Neuronal stem cell (in vitro differentiated cells): ENCODE measurements at regions not wholly inside any gene's neighbourhood (a gene's known extent, or its start where the extent isn't known, plus 50 kb on each side); places are given as distances from the start of the nearest gene placed in this dataset.

ENCODE experiments used
- DNase-seq: peaks from one replicate; pipeline ENCODE4 v3.0.0-alpha.2; 2013; ENCODE audit warnings: low spot score
- H2AFZ ChIP-seq: one replicate; pipeline ENCODE4 v1.6.1; 2013; ENCODE audit warnings: mild to moderate bottlenecking, low read length, inconsistent platforms
- H2AK5ac ChIP-seq: 2 replicates; pipeline ENCODE4 v1.6.1; 2013; ENCODE audit warnings: low read depth, mild to moderate bottlenecking, inconsistent platforms, low read length, moderate library complexity, mixed read lengths
- H2BK120ac ChIP-seq: 2 replicates; pipeline ENCODE4 v1.6.1; 2013; ENCODE audit warnings: low read depth, mild to moderate bottlenecking, inconsistent platforms, low read length, moderate library complexity, mixed read lengths
- H2BK12ac ChIP-seq: one replicate; pipeline ENCODE4 v1.6.1; 2013; ENCODE audit warnings: low read length, inconsistent platforms
- H2BK15ac ChIP-seq: 2 replicates; pipeline ENCODE4 v1.6.1; 2013; ENCODE audit warnings: mild to moderate bottlenecking, low read length, inconsistent platforms, mixed read lengths
- H2BK5ac ChIP-seq: one replicate; pipeline ENCODE4 v1.6.1; 2013; ENCODE audit warnings: inconsistent platforms, mild to moderate bottlenecking, low read length, moderate library complexity
- H3K14ac ChIP-seq: one replicate; pipeline ENCODE4 v1.6.1; 2013; ENCODE audit warnings: low read length, inconsistent platforms
- H3K18ac ChIP-seq: 2 replicates; pipeline ENCODE4 v1.6.1; 2013; ENCODE audit warnings: low read length, inconsistent platforms
- H3K23ac ChIP-seq: 2 replicates; pipeline ENCODE4 v1.6.1; 2013; ENCODE audit warnings: low read depth, mild to moderate bottlenecking, mixed read lengths, low read length, inconsistent platforms; ENCODE audit not compliant: poor library complexity
- H3K27ac ChIP-seq: replicated peaks from 3 replicates; pipeline ENCODE4 v1.5.1; 2013; ENCODE audit warnings: low read length, inconsistent platforms
- H3K27me3 ChIP-seq, 3 experiments: 2 replicates each; pipeline ENCODE4 v1.6.1; 2013; ENCODE audit warnings: low read length in 3 of 3, mild to moderate bottlenecking in 2 of 3, inconsistent platforms in 1 of 3, low read depth in 1 of 3, mixed read lengths in 1 of 3, moderate library complexity in 1 of 3; ENCODE audit not compliant: control insufficient read depth in 3 of 3, insufficient read depth in 3 of 3
- H3K36me3 ChIP-seq, 2 donors: replicated peaks in 1 of 2; 2 replicates each; pipeline ENCODE4 v1.6.1; 2013; ENCODE audit warnings: low read length in 2 of 2; ENCODE audit not compliant: control insufficient read depth in 2 of 2, insufficient read depth in 2 of 2
- H3K4ac ChIP-seq: 2 replicates; pipeline ENCODE4 v1.6.1; 2013; ENCODE audit warnings: inconsistent platforms, mild to moderate bottlenecking, low read length, moderate library complexity
- H3K4me1 ChIP-seq, 2 donors: 1 replicate in 1 of 2; 2 replicates in 1 of 2; pipeline ENCODE4 v1.6.1; 2013; ENCODE audit warnings: low read length in 2 of 2, low read depth in 1 of 2; ENCODE audit not compliant: control insufficient read depth in 2 of 2, insufficient read depth in 1 of 2
- H3K4me2 ChIP-seq: one replicate; pipeline ENCODE4 v1.6.1; 2013; ENCODE audit warnings: mild to moderate bottlenecking, low read length, inconsistent platforms; ENCODE audit not compliant: insufficient read depth, poor library complexity, severe bottlenecking
- H3K4me3 ChIP-seq, 2 donors: 2 replicates each; pipeline ENCODE4 v1.5.1; 2013; ENCODE audit warnings: low read length in 2 of 2, mild to moderate bottlenecking in 2 of 2, inconsistent platforms in 1 of 2, moderate library complexity in 1 of 2
- H3K79me1 ChIP-seq: one replicate; pipeline ENCODE4 v1.6.1; 2013; ENCODE audit warnings: low read depth, mild to moderate bottlenecking, inconsistent platforms, low read length, moderate library complexity
- H3K9ac ChIP-seq: one replicate; pipeline ENCODE4 v1.6.1; 2013; ENCODE audit warnings: mild to moderate bottlenecking, low read depth, low read length, inconsistent platforms; ENCODE audit not compliant: poor library complexity
- H3K9me3 ChIP-seq, 2 donors: replicated peaks in 1 of 2; 2 replicates each; pipeline versions ENCODE3 to v1.6.1; 2013; ENCODE audit warnings: low read length in 2 of 2, mild to moderate bottlenecking in 2 of 2, inconsistent platforms in 1 of 2, low read depth in 1 of 2, mixed read lengths in 1 of 2, moderate library complexity in 1 of 2; ENCODE audit not compliant: control insufficient read depth in 2 of 2, insufficient read depth in 1 of 2
- H4K8ac ChIP-seq: one replicate; pipeline ENCODE4 v1.6.1; 2013; ENCODE audit warnings: low read depth, mild to moderate bottlenecking, inconsistent platforms, low read length, moderate library complexity
- H4K91ac ChIP-seq: one replicate; pipeline ENCODE4 v1.6.1; 2013; ENCODE audit warnings: low read length, low read depth, mild to moderate bottlenecking, inconsistent platforms; ENCODE audit not compliant: poor library complexity
- WGBS, 2 donors: extraction: QIAGEN DNeasy Blood & Tissue Kit; methylation state at CpG; one replicate each; pipeline ENCODE4 v1.1.7; 2013; ENCODE audit warnings: missing lambda C conversion rate in 2 of 2, mixed read lengths in 1 of 2; ENCODE audit not compliant: insufficient read length in 2 of 2, insufficient replicate concordance in 1 of 2; ENCODE audit errors: extremely low coverage in 2 of 2; 5-methylcytosine and 5-hydroxymethylcytosine counted together

DNA sequence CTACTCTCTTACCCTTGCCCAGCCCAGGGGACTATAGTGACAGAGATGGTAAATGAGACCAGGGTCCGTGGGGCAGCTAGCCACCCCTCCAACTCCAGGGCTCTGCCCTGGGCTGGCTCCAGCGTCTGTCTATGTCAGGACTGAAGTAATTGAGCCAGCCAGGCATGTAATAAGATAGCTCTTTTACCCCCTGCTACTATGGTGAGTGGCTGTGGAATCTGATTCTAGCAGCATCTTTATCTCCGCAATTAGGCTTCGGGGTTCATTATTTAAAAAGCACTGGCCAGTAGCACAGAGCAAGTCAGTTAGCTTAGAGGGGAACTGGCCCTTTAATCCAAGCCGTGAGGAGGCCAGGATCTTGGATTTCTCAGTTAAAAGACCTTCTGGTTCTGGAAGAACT lies 123.3 kb upstream of the RAI2 start:
- no peak overlapping the region for H3K23ac ChIP-seq
- DNase-seq: no peak

DNA sequence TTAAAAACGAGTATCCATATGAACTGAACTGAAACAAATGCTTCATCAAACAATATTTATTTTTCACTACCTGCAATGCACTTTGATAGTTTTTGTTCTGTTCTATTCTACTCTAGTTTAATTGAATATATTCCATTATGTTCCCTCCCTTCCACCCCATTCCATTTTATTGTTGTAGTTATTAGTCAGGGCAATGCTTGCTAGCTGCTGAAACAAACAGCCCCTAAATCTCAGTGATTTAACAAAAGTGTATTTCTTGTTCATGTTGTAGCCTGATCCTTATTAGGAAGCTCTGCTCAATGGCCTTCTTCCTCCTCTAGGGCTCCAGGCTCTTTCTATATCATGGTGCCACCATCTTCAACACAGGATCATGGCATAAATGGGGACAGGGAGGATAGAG lies 122.3 kb upstream of the RAI2 start:
- H2AK5ac ChIP-seq: no peak overlapping the region
- H3K27ac ChIP-seq: no peak overlapping the region
- no peaks in the 10 kb centered on the region for H3K36me3 ChIP-seq
- H2BK15ac ChIP-seq: no peak overlapping the region
- H3K4ac ChIP-seq: no peak overlapping the region
- no peaks in the 10 kb centered on the region for H3K9me3 ChIP-seq
- no peak overlapping the region for H2AFZ ChIP-seq
- H3K79me1 ChIP-seq: no peaks in the 10 kb centered on the region
- peaks cover 0 to 4% (median 0%) of the 10 kb centered on the region in 3 experiments for H3K27me3 ChIP-seq
- H3K4me3 ChIP-seq: no peak overlapping the region
- H2BK5ac ChIP-seq: no peak overlapping the region
- WGBS, 2 donors: no CpG with 5 or more reads among the region's 1 CpG
- no peak overlapping the region for H3K14ac ChIP-seq
- H2BK12ac ChIP-seq: no peak overlapping the region
- H3K4me1 ChIP-seq: no peaks in the 10 kb centered on the region
- H3K9ac ChIP-seq: no peak overlapping the region
- no peak overlapping the region for H4K8ac ChIP-seq
- H3K4me2 ChIP-seq: no peak overlapping the region
- H4K91ac ChIP-seq: no peak overlapping the region
- no peak overlapping the region for H2BK120ac ChIP-seq
- H3K23ac ChIP-seq: no peak overlapping the region
- H3K18ac ChIP-seq: no peak overlapping the region
- DNase-seq: no peak

More for the DNA sequence above, 123.3 kb upstream of the RAI2 start:
- H2BK12ac ChIP-seq: no peak overlapping the region
- H3K27me3 ChIP-seq: peaks cover 0 to 4% (median 0%) of the 10 kb centered on the region in 3 experiments
- H3K9me3 ChIP-seq: no peaks in the 10 kb centered on the region
- H2BK5ac ChIP-seq: no peak overlapping the region
- H3K4me2 ChIP-seq: no peak overlapping the region
- no peak overlapping the region for H3K27ac ChIP-seq
- H3K79me1 ChIP-seq: no peaks in the 10 kb centered on the region
- no peak overlapping the region for H2AK5ac ChIP-seq
- no peak overlapping the region for H4K8ac ChIP-seq
- H3K14ac ChIP-seq: no peak overlapping the region
- no peak overlapping the region for H2BK120ac ChIP-seq
- WGBS, 2 donors: no CpG with 5 or more reads among the region's 5 CpGs
- H3K9ac ChIP-seq: no peak overlapping the region
- no peak overlapping the region for H2BK15ac ChIP-seq
- H2AFZ ChIP-seq: no peak overlapping the region
- no peak overlapping the region for H3K4me3 ChIP-seq
- H3K4ac ChIP-seq: no peak overlapping the region
- no peaks in the 10 kb centered on the region for H3K36me3 ChIP-seq
- H3K18ac ChIP-seq: no peak overlapping the region
- H4K91ac ChIP-seq: no peak overlapping the region
- H3K4me1 ChIP-seq: no peaks in the 10 kb centered on the region

DNA sequence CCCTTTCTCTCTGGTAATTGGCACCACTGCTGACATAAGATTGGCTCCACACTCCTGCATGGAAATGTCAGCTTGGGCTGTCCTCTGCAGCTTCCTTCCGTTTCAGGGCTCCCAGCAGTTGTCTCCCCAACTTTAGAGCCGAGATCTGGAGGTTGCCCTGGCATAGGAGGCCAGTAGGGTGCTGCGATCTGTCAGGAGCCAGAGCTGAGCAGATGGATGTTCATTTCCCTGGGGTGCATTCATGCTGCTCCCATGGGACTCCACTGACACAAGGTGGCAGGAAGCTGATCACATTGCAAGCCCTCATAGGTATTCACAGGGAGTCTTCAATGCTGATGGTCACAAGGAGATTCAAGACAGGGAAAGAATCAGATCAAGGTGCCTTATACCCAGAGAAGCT lies 116.6 kb upstream of the RAI2 start:
- Histone ChIP-seq H3K4me2 (no peak overlapping the region), H3K36me3 (no peaks in the 10 kb centered on the region), H3K4ac (no peak overlapping the region), H3K18ac (no peak overlapping the region), H2BK15ac (no peak overlapping the region), H2BK12ac (no peak overlapping the region), H3K27ac (no peak overlapping the region), H2AFZ (no peak overlapping the region), H3K9ac (no peak overlapping the region), H3K27me3 (no peaks in the 10 kb centered on the region), H3K9me3 (no peaks in the 10 kb centered on the region), H2BK5ac (no peak overlapping the region), H2AK5ac (no peak overlapping the region), H3K4me1 (no peaks in the 10 kb centered on the region), H4K8ac (no peak overlapping the region), H3K4me3 (no peak overlapping the region), H4K91ac (no peak overlapping the region), H3K23ac (no peak overlapping the region), H2BK120ac (no peak overlapping the region), H3K14ac (no peak overlapping the region), H3K79me1 (no peaks in the 10 kb centered on the region)
- DNase-seq: no peak
- no CpG with 5 or more reads among the region's 3 CpGs for WGBS, 2 donors

DNA sequence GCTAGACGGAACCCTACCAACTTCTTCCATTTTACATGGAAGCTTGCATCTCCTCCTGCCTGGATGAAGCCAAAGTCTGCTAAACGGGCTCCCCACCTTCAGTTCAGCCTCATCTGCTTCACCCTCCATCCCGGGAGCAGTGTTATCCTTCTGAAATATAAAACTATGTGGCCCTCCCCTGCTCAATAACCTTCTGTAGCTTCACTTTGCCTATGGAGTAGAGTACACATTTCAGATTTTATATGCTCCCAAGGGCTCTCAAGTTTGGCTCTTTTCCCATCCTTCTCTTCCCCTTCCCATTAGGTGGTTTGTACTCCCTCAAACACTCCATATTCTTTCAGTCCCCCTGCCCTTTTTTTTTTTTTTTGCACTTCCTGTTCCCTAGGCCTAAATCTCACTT lies 115.9 kb upstream of the RAI2 start:
- no peak overlapping the region for H3K27ac ChIP-seq
- no peak overlapping the region for H4K91ac ChIP-seq
- no CpG with 5 or more reads among the region's 3 CpGs for WGBS, 2 donors
- no peaks in the 10 kb centered on the region for H3K9me3 ChIP-seq
- no peak overlapping the region for H2AK5ac ChIP-seq
- H4K8ac ChIP-seq: no peak overlapping the region
- H2BK12ac ChIP-seq: no peak overlapping the region
- H3K4me1 ChIP-seq: no peaks in the 10 kb centered on the region
- H3K27me3 ChIP-seq: no peaks in the 10 kb centered on the region
- no peak overlapping the region for H3K9ac ChIP-seq
- no peak overlapping the region for H3K4me2 ChIP-seq
- H3K4ac ChIP-seq: no peak overlapping the region
- no peak overlapping the region for H2AFZ ChIP-seq
- H3K23ac ChIP-seq: no peak overlapping the region
- no peak overlapping the region for H2BK5ac ChIP-seq
- no peak overlapping the region for H2BK15ac ChIP-seq
- no peak overlapping the region for H3K18ac ChIP-seq
- no peaks in the 10 kb centered on the region for H3K79me1 ChIP-seq
- H3K4me3 ChIP-seq: no peak overlapping the region
- H3K14ac ChIP-seq: no peak overlapping the region
- H3K36me3 ChIP-seq: no peaks in the 10 kb centered on the region
- H2BK120ac ChIP-seq: no peak overlapping the region
- DNase-seq: no peak
